PC-9 (cell line): ENCODE measurements at regions not wholly inside any gene's neighbourhood (a gene's known extent, or its start where the extent isn't known, plus 50 kb on each side); places are given as distances from the start of the nearest gene placed in this dataset.

Experiments
- BruUV-seq: library from RNA; stranded (reverse); fragments of 400-500 nt; replicated peaks from 2 replicates; lab custom pipeline; 2021; lab: Mats Ljungman, UMichigan
- CTCF ChIA-PET: fragments of 300-600 bp; sonication (Branson Sonifier 250); formaldehyde crosslinking; loops from one replicate; lab custom pipeline; 2022; ENCODE audit warnings: antibody characterized with exemption; lab: Charles Lee
- POLR2A ChIA-PET: fragments of 300-600 bp; sonication (Branson Sonifier 250); formaldehyde crosslinking; loops from one replicate; lab custom pipeline; 2022; ENCODE audit warnings: antibody characterized with exemption; ENCODE audit not compliant: unreplicated experiment; lab: Charles Lee
- DNase-seq, 2 experiments: peaks; one replicate each; pipeline versions ENCODE4 v3.0.0 to v3.0.0-alpha.2; 2015 to 2022; ENCODE audit warnings: mixed read lengths in 1 of 2
- H2AFZ ChIP-seq: fragments of 200-600 bp; sonication (generic); 2 replicates; pipeline ENCODE4 v1.8.1; 2017; ENCODE audit warnings: antibody characterized with exemption
- H3F3A ChIP-seq: fragments of 200-600 bp; sonication (generic); 2 replicates; pipeline ENCODE4 v1.8.1; 2017; ENCODE audit warnings: antibody characterized with exemption, mild to moderate bottlenecking, low read depth; ENCODE audit not compliant: insufficient read depth
- H3K27ac ChIP-seq: fragments of 200-600 bp; sonication (generic); 2 replicates; pipeline ENCODE4 v1.6.1; 2016; ENCODE audit warnings: mixed run types
- H3K27me3 ChIP-seq: fragments of 200-600 bp; sonication (generic); 2 replicates; pipeline ENCODE4 v1.6.1; 2016; ENCODE audit warnings: low read depth, mixed run types; ENCODE audit not compliant: insufficient read depth
- H3K36me3 ChIP-seq: fragments of 200-600 bp; sonication (generic); 2 replicates; pipeline ENCODE4 v1.6.1; 2016; ENCODE audit warnings: low read depth, mixed run types
- H3K4me1 ChIP-seq: fragments of 200-600 bp; sonication (generic); replicated peaks from 2 replicates; pipeline ENCODE4 v1.6.1; 2016; ENCODE audit warnings: mixed run types; ENCODE audit not compliant: insufficient read depth
- H3K4me2 ChIP-seq: fragments of 200-600 bp; sonication (generic); 2 replicates; pipeline ENCODE4 v1.6.1; 2017; ENCODE audit warnings: mixed run types
- H3K4me3 ChIP-seq: fragments of 200-600 bp; sonication (generic); 2 replicates; pipeline ENCODE4 v1.6.1; 2016; ENCODE audit warnings: mixed run types
- H3K79me2 ChIP-seq: fragments of 200-600 bp; sonication (generic); 2 replicates; pipeline ENCODE4 v1.6.1; 2017; ENCODE audit warnings: low read depth, mixed run types
- H3K9me2 ChIP-seq: fragments of 200-600 bp; sonication (generic); 2 replicates; pipeline ENCODE4 v1.8.1; 2017; ENCODE audit warnings: mild to moderate bottlenecking; ENCODE audit not compliant: insufficient read depth
- H3K9me3 ChIP-seq: fragments of 200-600 bp; sonication (generic); 2 replicates; pipeline ENCODE4 v1.8.1; 2016; ENCODE audit warnings: low read depth; ENCODE audit not compliant: insufficient read depth
- H4K20me1 ChIP-seq: fragments of 200-600 bp; sonication (generic); 2 replicates; pipeline ENCODE4 v1.8.1; 2017; ENCODE audit not compliant: insufficient read depth
- CTCF ChIP-seq: fragments of 200-600 bp; sonication (generic); conservative IDR thresholded peaks from 2 replicates; pipeline ENCODE4 v1.6.1; 2017; ENCODE audit warnings: mixed run types, antibody characterized with exemption, mild to moderate bottlenecking, moderate library complexity
- EZH2 ChIP-seq: fragments of 200-600 bp; sonication (generic); IDR thresholded peaks from 2 replicates; pipeline ENCODE4 v1.8.0; 2017; ENCODE audit warnings: antibody characterized with exemption, low read depth
- intact Hi-C: fragments of 100-400 bp; cut with micrococcal nuclease; formaldehyde crosslinking; loops from one replicate; pipeline ENCODE4 v1.10.0; 2022; ENCODE audit not compliant: unreplicated experiment

- Histone ChIP-seq H3F3A (no peaks in the 10 kb centered on the region), H3K27me3 (no peaks in the 10 kb centered on the region), H2AFZ (no peak overlapping the region), H3K27ac (no peak overlapping the region), H3K9me3 (no peaks in the 10 kb centered on the region), H3K79me2 (no peaks in the 10 kb centered on the region), H3K4me1 (no peaks in the 10 kb centered on the region), H3K4me3 (no peak overlapping the region), H3K4me2 (no peak overlapping the region), H3K9me2 (no peaks in the 10 kb centered on the region), H4K20me1 (no peaks in the 10 kb centered on the region), H3K36me3 (no peaks in the 10 kb centered on the region)
- intact Hi-C loops = no loop called here
- no peak for TF ChIP-seq EZH2
- no peak for TF ChIP-seq CTCF
- no TSS peak for BruUV-seq
- POLR2A ChIA-PET = no interaction called here
- no peak for DNase-seq
- CTCF ChIA-PET = interaction anchor here (0.7 kb wide), 1 partner anchor 347 kb away, joined by 3 read pairs; no protein-coding TSS in a partner anchor
Measured at GRCh38 chr4:138450546-138451275, 208.6 kb upstream of the SLC7A11 start.

GRCh38 chr4:138449938-138450337, 207.8 kb upstream of the SLC7A11 start:
- POLR2A ChIA-PET = no interaction called here
- Histone ChIP-seq H3K9me3 (no peaks in the 10 kb centered on the region), H4K20me1 (no peaks in the 10 kb centered on the region), H3K9me2 (no peaks in the 10 kb centered on the region), H3F3A (no peaks in the 10 kb centered on the region), H3K27me3 (no peaks in the 10 kb centered on the region), H3K36me3 (no peaks in the 10 kb centered on the region), H2AFZ (no peak overlapping the region), H3K79me2 (no peaks in the 10 kb centered on the region), H3K4me1 (no peaks in the 10 kb centered on the region), H3K27ac (no peak overlapping the region), H3K4me2 (no peak overlapping the region), H3K4me3 (no peak overlapping the region)
- no TSS peak for BruUV-seq
- CTCF ChIA-PET = no interaction called here
- DNase-seq = no peak
- intact Hi-C loops = no loop called here
- TF ChIP-seq EZH2 (no peak), CTCF (no peak)

GRCh38 chr4:138448169-138448568, 206.0 kb upstream of the SLC7A11 start:
- H3F3A ChIP-seq = no peaks in the 10 kb centered on the region
- no peaks in the 10 kb centered on the region for H3K9me3 ChIP-seq
- no peak for DNase-seq
- TF ChIP-seq EZH2 (no peak), CTCF (no peak)
- no peak overlapping the region for H3K4me2 ChIP-seq
- H3K4me1 ChIP-seq = no peaks in the 10 kb centered on the region
- BruUV-seq = no TSS peak
- H3K9me2 ChIP-seq = no peaks in the 10 kb centered on the region
- intact Hi-C loops = no loop called here
- H3K4me3 ChIP-seq = no peak overlapping the region
- no peaks in the 10 kb centered on the region for H3K36me3 ChIP-seq
- no peaks in the 10 kb centered on the region for H3K27me3 ChIP-seq
- ChIA-PET CTCF (no interaction called here), POLR2A (no interaction called here)
- H2AFZ ChIP-seq = no peak overlapping the region
- H4K20me1 ChIP-seq = no peaks in the 10 kb centered on the region
- no peak overlapping the region for H3K27ac ChIP-seq
- H3K79me2 ChIP-seq = no peaks in the 10 kb centered on the region
